NCI-H345 treated with DMSO at 0.1 percent for 48 hours (cell line): ENCODE measurements at regions not wholly inside any gene's neighbourhood (a gene's known extent, or its start where the extent isn't known, plus 50 kb on each side); places are given as distances from the start of the nearest gene placed in this dataset.

Experiments
- DNase-seq: peaks from one replicate; lab custom pipeline; 2025; ENCODE audit not compliant: unreplicated experiment; lab: John Stamatoyannopoulos, UW

GRCh38 chr18:61062258-61062657 is 271.0 kb upstream of the CDH20 start:
- no peak for DNase-seq

- peak; percentile 49 for DNase-seq
Observed at GRCh38 chr18:61064911-61065310, 268.3 kb upstream of the CDH20 start.

- no peak for DNase-seq
Observed at GRCh38 chr18:61076986-61077385, 256.2 kb upstream of the CDH20 start.

GRCh38 chr18:61079714-61080113 is 253.5 kb upstream of the CDH20 start:
- no peak for DNase-seq

GRCh38 chr18:61080954-61081528 is 252.2 kb upstream of the CDH20 start:
- DNase-seq, result no peak

GRCh38 chr18:61082976-61083630 is 250.1 kb upstream of the CDH20 start:
- DNase-seq, result no peak

GRCh38 chr18:61085036-61085435 is 248.2 kb upstream of the CDH20 start:
- DNase-seq, result no peak

- no peak for DNase-seq
Observed at GRCh38 chr18:61085761-61086160, 247.5 kb upstream of the CDH20 start.

GRCh38 chr18:61086657-61087056 is 246.6 kb upstream of the CDH20 start:
- no peak for DNase-seq

GRCh38 chr18:61091379-61091778 is 241.9 kb upstream of the CDH20 start:
- DNase-seq, result no peak

- DNase-seq, result peak; percentile 17
Observed at GRCh38 chr18:61093965-61094364, 239.3 kb upstream of the CDH20 start.

- DNase-seq, result no peak
Observed at GRCh38 chr18:61096226-61096625, 237.0 kb upstream of the CDH20 start.

GRCh38 chr18:61107113-61107512 is 226.1 kb upstream of the CDH20 start:
- DNase-seq, result no peak

- DNase-seq, result no peak
Observed at GRCh38 chr18:61108706-61109105, 224.5 kb upstream of the CDH20 start.

GRCh38 chr18:61123309-61123708 is 209.9 kb upstream of the CDH20 start:
- DNase-seq, result no peak

- DNase-seq, result peak; percentile 98
Observed at GRCh38 chr18:61127714-61128467, 205.3 kb upstream of the CDH20 start.

- no peak for DNase-seq
Observed at GRCh38 chr18:61129001-61129400, 204.2 kb upstream of the CDH20 start.

- no peak for DNase-seq
Observed at GRCh38 chr18:61132031-61132430, 201.2 kb upstream of the CDH20 start.

- DNase-seq, result no peak
Observed at GRCh38 chr18:61133783-61134182, 199.4 kb upstream of the CDH20 start.

- DNase-seq, result no peak
Observed at GRCh38 chr18:61136711-61137251, 196.4 kb upstream of the CDH20 start.

- no peak for DNase-seq
Observed at GRCh38 chr18:61141691-61142090, 191.5 kb upstream of the CDH20 start.

- no peak for DNase-seq
Observed at GRCh38 chr18:61148322-61148721, 184.9 kb upstream of the CDH20 start.
